Activated gamma-delta T cell (primary cell): ENCODE measurements at regions not wholly inside any gene's neighbourhood (a gene's known extent, or its start where the extent isn't known, plus 50 kb on each side); places are given as distances from the start of the nearest gene placed in this dataset.
"Not testable (repeated sequence)": the region's sequence is repeated elsewhere in the genome, so short reads cannot be mapped to it uniquely, and the experiment has no call there.

Experiments
- DNase-seq: peaks from one replicate; lab custom pipeline; 2025; lab: John Stamatoyannopoulos, UW

GRCh38 chr6:21772477-21772876, 178.9 kb downstream of the SOX4 start:
- no peak for DNase-seq

GRCh38 chr6:21772884-21773575, 179.5 kb downstream of the SOX4 start:
- DNase-seq, result no peak

- no peak for DNase-seq
These were observed 180.0 kb downstream of the SOX4 start for GRCh38 chr6:21773576-21773968.

- no peak for DNase-seq
These were observed 184.3 kb downstream of the SOX4 start for GRCh38 chr6:21777846-21778245.

- no peak for DNase-seq
These were observed 186.6 kb downstream of the SOX4 start for GRCh38 chr6:21780141-21780540.

GRCh38 chr6:21780679-21781078, 187.1 kb downstream of the SOX4 start:
- DNase-seq, result no peak

- DNase-seq, result no peak
These were observed 187.6 kb downstream of the SOX4 start for GRCh38 chr6:21781128-21781527.

- no peak for DNase-seq
These were observed 191.6 kb downstream of the SOX4 start for GRCh38 chr6:21785164-21785563.

GRCh38 chr6:21791056-21791455, 197.5 kb downstream of the SOX4 start:
- no peak for DNase-seq

- no peak for DNase-seq
These were observed 198.0 kb downstream of the SOX4 start for GRCh38 chr6:21791581-21791980.

- DNase-seq, result no peak
These were observed 198.6 kb downstream of the SOX4 start for GRCh38 chr6:21792177-21792576.

- not testable (repeated sequence) for DNase-seq
These were observed 203.4 kb downstream of the SOX4 start for GRCh38 chr6:21796979-21797378.

GRCh38 chr6:21798468-21798867, 204.9 kb downstream of the SOX4 start:
- no peak for DNase-seq

GRCh38 chr6:21800330-21800729, 206.8 kb downstream of the SOX4 start:
- DNase-seq, result no peak

- no peak for DNase-seq
These were observed 207.4 kb downstream of the SOX4 start for GRCh38 chr6:21800948-21801438.

GRCh38 chr6:21801446-21802174, 208.1 kb downstream of the SOX4 start:
- no peak for DNase-seq

- no peak for DNase-seq
These were observed 208.7 kb downstream of the SOX4 start for GRCh38 chr6:21802175-21802822.

GRCh38 chr6:21804941-21805610, 211.5 kb downstream of the SOX4 start:
- no peak for DNase-seq

GRCh38 chr6:21807299-21808044, 213.9 kb downstream of the SOX4 start:
- no peak for DNase-seq

GRCh38 chr6:21808045-21808470, 214.5 kb downstream of the SOX4 start:
- DNase-seq, result no peak

- no peak for DNase-seq
These were observed 215.1 kb downstream of the SOX4 start for GRCh38 chr6:21808551-21809242.
